CD4-positive, alpha-beta T cell treated with Interleukin-12 subunit alpha and Interleukin-12 subunit beta, for 1 hour (primary cell): ENCODE measurements at regions not wholly inside any gene's neighbourhood (a gene's known extent, or its start where the extent isn't known, plus 50 kb on each side); places are given as distances from the start of the nearest gene placed in this dataset.

Experiments
- DNase-seq: peaks from one replicate; pipeline ENCODE4 v3.0.0-alpha.2; 2020

DNA sequence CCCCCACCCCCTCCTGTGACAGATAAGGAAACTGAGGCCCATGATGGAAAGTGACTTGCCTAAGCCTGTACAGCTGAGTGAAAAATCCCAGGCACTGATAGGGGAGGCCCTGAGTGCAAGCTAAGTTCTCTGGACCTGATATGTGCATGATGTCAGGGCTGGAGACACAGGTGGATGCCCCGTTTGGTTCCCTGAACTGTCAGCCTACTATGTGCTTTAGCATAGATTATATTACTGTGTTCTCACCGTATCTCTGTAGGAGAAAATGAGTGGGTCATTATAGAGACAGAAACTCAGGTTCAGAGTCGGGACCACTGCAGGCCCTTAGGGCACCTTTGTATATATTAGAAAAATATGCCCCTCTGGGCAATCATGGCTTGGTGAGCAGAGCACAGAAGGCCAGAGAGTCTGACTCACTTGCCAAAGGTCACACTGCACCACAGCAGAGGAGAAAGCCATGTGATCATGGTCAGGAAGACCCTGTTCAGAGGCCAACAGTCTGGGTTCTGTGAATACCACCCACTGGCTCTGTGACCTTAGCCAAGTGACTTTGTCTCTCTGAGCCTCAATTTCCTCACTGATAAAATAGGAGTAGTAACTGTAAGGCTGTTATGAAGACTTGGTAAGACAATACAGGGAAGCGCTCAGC, 145.8 kb upstream of the WNT4 start:
- DNase-seq, result no peak

DNA sequence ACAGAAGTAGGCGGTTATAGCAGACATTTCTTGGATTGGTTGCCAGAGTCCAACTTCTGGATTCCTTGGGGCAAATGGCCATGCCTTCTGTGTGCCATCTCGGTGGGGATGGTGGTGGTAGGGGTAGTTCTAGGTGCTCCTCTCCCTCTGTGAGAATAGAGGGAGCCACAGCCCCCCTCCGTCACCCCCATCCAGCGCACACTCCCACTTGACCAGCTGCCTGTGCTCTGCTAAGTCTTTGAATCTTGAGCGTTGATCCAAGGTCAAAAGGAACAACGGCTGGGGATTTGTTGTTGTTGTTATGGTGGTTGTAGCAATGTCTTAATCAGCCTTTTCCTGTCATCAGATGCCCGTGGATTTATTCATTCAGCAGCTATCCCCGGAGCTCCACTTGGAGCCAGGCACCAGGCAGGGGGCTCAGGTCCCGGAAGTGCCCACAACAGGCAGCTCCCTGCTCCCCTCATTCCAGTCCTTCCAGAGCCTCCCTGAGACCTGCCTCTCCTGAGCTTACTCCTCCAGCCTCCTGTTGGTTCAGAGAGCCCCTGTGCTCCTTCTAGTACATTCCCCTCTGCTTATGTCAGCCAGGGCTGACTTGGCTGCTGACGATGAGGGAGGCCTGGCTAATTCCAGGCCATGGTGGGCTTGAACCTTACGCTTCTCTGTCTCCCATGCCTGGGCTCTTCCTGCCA, 146.6 kb upstream of the WNT4 start:
- no peak for DNase-seq

DNA sequence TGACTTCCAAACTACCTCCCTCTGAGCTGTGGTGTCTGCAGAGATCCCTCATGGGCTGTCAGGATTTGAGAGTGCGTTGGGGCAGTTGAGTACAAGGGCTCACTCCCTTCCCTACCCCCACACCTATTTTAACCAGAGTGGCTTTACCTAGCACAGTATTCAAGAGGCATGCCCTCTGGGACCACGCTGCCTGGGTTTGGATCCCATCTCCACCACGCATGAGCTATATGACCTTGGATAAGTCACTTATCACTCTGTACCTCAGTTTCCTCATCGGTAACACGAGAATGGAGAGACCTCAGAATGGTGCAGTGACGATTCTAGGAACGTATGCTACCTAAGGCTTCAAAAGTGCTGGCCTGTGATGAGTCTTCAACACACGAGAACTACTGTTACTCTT, 147.3 kb upstream of the WNT4 start:
- no peak for DNase-seq

DNA sequence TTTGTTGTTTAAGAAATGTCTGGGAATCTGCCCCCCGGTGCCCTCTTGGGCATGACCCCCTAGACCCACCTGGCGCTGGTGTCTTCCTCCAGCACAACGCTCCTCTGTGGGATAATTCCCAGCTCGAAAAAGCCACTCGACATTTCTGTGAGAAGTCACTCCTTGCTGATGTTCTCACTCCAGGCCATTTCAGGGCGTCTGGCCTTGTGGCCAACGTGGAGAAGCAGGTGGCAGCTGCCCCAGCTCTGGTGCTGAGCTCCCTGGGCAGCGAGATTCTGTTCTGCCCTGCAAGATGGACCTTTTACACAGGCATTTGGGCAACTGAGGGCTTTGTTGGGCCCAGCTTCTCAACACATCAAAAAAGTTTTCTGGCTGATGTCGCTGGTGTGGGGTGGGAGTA, 147.7 kb upstream of the WNT4 start:
- DNase-seq, result no peak

DNA sequence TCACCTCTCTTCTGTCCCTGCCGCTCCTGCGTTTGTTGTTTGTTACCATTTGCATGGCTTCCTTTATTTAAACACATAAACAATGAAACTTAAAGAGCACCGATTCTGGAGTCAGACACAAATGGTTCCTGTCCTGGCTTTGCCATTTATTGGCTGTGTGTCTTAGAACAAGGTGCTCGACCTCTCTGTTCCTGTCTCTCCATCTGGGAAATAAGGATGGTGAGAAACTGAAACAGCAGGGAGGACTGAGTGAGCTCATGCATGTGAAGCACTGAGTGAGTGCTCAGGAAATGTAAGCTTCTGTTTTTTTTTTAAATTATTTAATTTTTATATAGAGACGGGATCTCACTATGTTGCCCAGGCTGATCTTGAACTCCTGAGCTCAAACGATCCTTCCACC, 148.2 kb upstream of the WNT4 start:
- DNase-seq, result no peak

DNA sequence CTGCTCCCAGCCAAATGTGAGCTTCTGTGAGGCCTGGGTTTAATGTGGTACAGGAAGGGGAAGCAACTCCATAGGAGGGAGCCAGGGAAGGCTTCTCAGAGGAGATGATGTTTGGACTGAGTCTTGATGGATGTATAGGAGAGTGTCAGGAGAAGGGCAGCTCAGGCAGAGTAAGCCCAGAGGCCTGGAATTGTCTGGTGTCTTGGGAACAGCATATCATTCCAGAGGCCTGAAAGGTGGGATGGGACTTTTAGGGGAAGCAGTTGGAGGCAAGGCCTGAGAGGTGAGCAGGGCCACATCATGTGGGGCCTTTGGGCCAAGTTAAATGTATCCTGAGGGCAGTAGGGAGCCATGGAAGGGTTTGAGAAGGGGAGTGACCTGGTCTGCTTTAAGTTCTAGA, 148.6 kb upstream of the WNT4 start:
- no peak for DNase-seq

DNA sequence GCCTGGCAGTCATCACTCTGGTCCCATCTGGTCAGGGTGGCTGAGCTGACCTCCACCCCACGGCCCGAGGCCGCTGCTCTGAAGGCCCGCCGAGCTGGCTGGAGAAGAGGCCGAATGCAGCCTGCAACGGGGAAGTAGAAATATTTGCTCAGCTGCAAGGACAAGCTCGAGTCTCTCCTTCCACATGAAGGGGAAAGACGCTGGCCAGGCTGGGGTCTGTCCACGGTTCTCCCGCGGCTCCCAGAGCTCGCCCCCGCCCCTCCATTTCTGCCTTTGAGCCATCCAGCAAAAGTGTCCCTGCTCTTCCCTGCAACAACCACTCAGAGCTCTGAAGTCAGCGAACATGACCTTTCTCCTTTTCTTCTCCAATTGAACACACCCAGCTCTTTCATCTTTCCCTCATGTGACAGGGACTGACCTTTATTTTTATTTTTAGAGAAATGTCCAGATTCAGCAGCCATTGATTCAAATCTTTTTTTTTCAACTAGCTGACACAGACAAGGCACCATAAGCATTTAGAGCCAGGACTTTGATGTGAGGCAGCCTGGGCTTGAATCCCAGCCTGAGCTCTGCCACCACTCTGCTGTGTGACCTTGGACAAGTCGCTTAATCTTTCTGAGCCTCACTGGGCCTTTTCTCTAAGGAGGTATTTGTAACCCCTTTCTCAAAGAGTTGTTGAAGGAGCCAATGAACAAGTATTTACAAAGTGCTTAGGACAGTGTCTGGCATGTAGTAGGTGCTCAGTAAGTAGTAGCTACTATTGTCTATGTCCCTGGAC, 149.3 kb upstream of the WNT4 start:
- no peak for DNase-seq

DNA sequence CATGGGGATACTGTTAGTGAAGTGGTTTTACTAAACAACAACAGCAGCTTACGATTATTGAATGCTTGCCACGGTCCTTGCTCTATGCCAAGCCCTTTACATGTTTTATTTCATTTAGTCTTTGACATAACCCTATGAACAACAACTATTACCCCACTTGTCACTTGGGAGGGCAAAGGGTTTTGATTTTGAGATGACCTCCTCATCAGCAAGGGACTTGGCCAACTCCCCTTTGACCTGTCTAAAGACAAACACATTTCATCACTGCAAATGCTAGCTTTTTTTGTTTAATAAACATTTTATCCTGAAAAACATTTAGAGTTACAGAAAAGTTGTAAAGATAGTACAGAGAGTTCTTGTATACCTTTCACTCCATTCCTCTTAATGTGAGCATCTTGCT, 152.5 kb upstream of the WNT4 start:
- DNase-seq, result no peak

DNA sequence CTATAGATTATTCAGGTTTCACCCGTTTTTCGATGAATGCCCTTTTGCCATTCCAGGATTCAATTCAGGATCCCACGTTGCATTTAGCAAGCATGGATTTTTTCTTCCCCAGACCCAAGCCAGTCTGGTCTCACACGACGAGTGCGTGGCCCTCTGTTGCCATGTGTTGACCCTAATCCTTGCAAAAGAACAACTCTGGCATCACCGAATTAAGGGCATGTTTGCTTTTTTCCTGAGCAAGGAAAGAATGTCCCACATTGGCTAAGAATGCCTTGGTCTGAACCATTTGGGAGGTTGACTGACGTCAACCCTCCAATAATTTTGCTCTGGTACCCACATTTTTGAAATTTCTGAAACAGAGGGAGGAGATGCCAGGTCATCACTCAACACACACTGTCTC, 153.0 kb upstream of the WNT4 start:
- no peak for DNase-seq

DNA sequence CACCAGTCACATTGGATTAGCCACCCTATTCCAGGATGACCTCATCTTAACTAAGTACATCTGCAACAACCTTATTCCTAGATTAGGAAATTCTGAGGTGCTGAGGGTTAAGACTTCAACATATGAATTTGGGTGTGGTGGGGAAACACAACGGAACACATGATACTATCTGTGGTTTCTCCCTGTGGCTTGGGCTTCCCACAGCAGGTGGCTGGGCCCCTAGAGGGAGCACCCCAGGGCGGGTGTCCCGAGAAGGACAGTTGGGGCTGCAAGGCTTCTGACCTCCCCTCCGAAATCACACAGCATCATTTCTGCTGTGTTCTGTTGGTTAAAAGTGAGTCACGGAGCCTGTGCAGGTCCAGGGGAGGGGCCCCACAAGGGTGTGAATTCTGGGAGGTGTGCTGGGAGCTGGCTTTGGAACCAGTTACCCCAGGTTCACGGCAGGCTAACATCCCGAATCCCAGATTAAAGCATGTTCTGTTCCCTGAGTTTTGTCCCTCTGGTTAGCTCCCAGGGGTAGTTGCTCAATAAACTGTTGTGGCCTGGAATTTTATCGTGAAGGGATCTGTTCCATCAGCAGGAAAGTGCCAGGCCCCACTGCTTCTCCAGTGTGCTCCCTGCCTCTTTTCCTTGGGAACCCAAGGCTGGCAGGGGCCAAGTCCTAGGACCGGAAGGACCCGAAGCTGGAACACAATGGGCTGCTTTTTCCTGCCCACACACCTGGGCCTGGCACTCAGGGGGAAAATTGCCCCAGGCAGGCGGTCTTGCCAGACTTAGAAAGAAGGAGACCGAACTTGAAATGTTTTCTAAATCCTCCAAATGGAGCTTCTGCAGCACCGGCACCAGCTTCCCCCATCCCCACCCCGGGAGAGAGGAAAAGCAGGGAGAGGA, 154.0 kb upstream of the WNT4 start:
- no peak for DNase-seq

DNA sequence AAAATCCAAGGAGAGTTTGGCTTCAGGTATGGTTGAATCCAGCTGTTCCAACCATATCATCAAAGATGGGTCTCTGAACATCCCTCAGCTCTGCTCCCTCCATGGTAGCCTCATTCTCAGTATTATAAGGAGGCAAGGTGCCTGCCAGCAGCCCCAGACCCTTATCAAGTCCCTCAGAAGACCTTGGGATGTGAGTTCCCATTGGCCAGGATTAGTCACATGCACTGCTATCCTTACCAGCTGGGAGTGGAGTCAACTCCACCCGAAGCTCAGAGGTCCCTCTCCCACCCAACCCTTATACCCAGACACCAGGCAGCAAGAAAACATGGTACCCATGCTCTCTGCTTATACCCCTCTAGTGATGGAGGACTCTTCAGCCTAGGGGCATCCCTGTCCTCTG, 153.7 kb upstream of the ZBTB40 start:
- DNase-seq, result no peak

DNA sequence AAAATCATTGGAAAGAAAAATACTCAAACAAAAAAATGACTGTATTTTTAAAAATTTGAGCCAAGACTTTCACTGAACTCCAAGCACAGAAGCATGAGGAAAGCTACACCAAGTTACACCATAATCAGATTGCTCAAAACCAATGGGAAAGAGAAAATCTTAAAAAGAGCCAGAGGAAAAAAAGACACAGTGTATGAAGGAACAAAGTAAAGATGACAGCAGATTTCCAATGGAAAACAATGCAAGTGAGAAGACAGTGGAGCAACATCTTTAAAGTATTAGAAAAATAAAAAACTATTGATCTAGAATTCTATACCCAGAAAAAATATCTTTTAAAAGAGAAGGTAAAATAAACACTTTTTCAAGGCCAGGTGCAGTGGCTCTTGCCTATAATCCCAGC, 147.8 kb upstream of the ZBTB40 start:
- DNase-seq, result no peak

DNA sequence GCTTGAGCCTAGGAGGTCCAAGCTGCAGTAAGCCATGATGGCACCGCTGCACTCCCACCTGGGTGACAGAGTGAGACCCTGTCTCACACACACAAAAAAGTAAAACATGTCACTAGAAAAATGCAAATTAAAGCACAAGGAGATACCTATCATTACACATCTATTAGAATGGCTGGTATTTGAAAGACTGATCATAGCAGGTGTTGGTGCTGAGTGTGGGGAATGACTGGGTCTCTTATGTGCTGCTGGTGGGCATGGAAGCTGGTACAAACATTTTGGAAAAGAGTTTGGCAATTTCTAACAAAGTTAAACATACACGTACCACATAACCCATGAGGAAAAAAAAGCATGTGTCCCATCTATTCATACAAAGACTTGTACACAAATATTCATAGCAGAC, 142.1 kb upstream of the ZBTB40 start:
- no peak for DNase-seq

DNA sequence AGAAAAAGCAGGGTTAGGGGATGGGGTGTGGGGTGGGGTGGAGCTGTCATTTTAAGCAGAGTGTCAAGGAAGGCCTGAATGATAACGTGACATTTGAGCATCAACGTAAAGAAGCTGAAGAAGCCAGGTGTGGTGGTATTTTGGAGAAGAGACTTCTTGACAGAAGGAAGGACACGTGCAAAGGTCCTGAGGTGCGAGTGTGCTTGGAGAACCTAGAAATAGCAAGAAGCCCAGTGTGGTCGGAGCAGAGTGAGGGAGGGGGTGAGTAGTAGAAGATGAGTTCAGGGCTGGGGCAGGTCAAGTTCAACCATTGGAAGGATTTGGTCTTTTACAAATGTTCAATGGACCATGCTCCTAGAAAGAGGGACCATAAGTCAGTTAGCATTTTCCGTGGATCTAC, 140.2 kb upstream of the ZBTB40 start:
- DNase-seq, result no peak

DNA sequence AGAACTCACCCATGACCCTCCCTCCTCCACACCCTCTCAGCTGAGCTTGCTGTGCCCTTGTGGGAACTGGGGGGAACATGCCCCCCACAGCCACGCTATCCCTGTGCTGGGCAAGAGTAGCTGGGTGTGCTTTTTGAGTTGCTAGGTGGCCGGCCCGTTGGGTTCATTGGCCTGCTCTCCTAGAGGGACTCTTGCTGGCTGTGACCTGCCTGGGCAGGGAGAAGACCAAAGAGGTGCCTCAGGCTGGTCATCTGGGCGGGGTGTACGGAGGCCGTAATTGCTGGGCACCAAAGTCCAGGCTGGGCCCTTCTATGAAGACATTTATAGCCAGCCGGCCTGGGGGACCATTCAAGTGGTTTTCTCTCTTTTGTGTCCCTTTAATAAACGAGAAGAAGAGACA, 138.3 kb upstream of the ZBTB40 start:
- no peak for DNase-seq

DNA sequence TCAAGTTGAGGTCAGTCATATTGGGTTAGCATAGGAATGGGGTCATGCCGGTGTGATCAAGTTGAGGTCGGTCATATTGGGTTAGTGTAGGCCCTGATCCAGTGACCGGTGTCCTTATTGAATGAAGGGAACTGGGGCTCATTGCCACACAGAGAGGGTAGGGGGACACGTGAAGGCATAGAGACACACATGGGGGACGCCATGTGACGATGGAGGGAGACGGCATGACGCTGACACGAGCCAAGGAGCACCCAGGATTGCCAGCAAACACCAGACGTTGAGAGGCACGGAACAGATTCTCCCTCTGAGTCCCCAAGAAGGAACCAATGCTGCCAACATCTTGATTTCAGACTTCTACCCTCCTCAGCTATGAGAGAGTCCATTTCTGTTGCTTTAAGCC, 136.9 kb upstream of the ZBTB40 start:
- no peak for DNase-seq

DNA sequence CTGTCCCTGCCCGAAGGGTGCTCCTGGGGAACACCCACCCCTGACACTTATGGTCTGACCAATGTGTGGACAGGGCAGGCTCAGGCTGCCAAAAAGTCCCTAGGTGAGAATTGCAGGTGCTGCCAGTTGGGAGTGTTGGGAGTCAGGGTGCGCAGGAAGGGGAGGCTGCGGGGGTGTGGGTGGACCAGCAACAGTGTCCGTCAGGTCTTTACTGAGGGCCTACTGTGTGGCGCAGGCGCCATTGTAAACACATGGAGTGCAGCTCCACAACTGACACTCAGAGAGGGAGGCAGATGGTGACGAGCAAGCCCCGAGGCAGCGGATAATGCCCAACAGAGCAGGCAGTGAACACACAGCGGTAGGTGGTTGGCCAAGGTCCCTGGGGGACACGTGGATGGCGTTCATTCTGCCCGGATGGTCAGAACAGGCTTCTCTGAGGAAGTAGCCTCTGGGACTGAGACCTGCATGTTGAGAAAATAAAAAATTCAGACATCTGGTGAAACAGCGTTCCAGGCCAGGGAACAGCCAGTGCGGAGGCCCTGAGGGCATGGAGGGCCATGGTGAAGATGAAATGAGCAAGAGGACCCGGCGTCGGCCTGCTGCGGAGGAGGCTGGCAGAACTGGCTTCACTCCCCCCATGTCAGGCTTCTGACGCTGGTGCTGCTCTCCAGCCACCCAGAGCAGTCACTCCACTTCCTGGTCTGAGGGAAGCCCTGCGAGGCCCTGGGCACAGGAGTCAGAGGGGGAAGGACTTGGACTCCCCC, 136.2 kb upstream of the ZBTB40 start:
- no peak for DNase-seq

DNA sequence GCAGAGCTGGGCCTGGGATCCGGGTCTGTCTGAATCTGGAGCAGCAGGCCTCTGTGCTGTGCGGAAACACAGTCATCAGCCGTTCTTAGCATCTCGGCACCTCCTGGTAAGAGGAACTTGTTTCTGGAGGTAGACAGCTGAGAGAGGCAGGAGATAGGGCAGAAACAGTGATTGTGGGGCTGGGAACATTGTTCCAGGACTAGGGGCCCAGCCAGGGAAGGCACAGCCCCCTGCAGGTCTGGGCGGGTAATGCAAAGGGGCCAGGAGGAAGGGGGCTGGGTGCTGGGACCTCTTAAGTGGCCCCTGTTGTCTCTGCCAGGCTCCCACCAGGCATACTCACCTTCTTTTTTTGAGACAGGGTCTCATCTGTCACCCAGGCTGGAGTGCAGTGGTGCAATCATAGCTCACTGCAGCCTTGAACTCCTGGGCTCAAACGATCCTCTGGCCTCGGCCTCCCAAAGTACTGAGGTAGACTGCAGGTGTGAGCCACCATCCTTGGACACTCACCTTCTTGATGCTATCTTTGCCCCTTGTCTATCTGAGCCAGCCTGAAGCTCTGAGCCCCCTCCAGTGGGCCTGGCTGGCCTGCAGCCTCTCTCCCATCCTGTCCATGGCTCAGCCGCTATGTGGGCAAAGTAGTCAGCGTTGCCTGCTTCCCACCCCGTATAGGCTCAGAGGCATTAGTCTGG, 134.3 kb upstream of the ZBTB40 start:
- DNase-seq, result no peak

DNA sequence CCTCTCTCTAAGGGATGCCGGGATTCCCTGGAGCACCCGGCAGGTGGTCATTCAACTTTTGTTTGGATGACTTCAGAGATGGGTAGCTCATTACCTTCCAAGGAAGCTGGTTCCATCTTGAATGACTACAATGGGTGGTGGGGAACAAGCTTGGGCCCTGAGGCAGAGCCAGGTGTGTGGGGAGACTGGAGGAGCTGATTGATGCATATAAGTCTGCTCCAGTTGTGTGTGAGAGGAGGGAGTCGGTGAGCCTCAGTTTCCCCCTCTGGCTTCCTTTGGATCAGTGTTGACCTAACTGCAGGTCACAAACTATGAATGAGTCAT, 133.8 kb upstream of the ZBTB40 start:
- no peak for DNase-seq

DNA sequence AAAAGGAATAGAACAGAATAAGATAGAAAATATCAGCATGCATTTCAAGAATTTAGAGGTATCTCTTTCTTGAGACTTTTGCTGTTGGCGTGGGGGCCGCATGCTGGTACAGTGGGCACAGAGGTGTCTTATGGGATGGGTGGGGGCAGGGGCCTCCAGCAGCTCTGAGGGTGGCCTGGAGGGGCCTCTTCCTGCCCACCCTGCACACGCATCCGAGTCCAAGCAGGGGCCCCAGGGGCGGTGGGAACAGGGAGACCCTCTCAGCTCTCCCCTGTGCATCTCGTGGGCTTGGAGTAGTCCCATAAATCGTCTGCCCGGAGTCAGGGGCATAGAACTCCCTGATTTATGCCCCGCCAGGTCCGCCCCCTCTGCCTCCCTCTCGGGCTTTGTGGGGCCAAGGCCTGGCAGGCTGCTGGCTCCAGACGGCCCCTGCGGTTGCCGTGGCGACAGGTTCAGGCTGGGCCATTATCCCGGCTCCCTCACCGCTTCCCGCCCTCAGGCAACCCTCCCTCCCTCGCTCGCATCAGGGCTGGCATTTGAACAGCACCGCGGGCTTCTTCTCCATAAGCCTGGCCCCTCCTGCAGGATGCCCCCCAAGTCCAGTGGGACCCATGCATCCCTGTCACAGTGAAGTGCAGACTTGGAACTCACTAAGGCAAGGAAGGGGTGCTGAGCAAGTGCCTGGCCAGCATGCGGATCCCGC, 133.2 kb upstream of the ZBTB40 start:
- DNase-seq, result no peak

DNA sequence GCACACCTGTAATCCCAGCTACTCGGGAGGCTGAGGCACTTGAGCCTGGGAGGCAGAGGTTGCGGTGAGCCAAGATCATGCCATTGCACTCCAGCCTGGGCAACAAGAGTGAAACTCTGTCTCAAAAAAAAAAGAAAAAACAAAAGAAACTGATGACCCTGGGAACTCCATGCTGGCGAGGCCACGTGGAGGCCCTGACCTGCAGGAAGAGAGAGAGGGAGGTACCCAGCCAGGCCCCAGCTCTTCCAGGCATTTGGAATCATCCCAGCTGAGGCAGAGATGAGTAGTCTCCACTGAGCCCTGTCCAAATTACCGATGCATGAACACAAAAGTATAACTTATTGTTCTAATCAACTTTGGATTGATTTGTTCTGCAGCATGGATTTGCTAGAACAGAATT, 132.0 kb upstream of the ZBTB40 start:
- DNase-seq, result no peak
